ENCODE measurements at regions not wholly inside any gene's neighbourhood (a gene's known extent, or its start where the extent isn't known, plus 50 kb on each side); places are given as distances from the start of the nearest gene placed in this dataset.

GRCh38 chr5:172575816-172576545 is 65.1 kb upstream of the NEURL1B start:
- no peak for TF ChIP-seq SUZ12 (IDR thresholded peaks at IDR 0.05; ENCODE audit: extremely low read depth, insufficient read depth, insufficient read length)
- TF ChIP-seq YY1 (IDR thresholded peaks at IDR 0.05; ENCODE audit: insufficient read depth, insufficient read length): no peak
- no peak for TF ChIP-seq ZNF274 (IDR thresholded peaks at IDR 0.05; ENCODE audit: low read depth, low read length)

Measured in NT2/D1 (cell line).